ENCODE measurements at regions not wholly inside any gene's neighbourhood (a gene's known extent, or its start where the extent isn't known, plus 50 kb on each side); places are given as distances from the start of the nearest gene placed in this dataset.

DNA sequence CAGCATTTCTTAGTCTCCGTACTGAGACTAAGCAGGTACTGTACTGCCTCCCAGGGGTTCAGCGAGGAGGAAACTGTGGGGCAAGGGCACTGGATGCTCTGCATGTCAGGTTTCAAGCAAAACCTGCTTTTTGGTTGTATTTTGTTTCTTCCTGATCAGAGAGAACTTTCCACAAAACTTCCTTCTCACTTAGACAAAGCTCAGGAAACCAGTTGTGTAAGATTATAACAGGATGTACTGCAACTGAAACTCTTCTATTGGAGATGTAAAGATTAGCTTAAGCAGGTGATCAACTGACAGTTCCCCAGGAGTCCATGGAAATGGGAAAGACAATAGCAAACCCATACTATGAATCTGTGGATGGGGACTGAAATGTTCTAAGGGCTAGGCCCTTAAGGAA lies 67.3 kb downstream of the PLCE1 start:
- Histone ChIP-seq H3K9me3 (ENCODE audit: control insufficient read depth in 4 of 4, insufficient read depth in 3 of 4, low read length in 3 of 4) (no peaks in the 10 kb centered on the region), H3K27me3 (ENCODE audit: control insufficient read depth in 3 of 3, insufficient read depth in 3 of 3, low read length in 2 of 3) (no peaks in the 10 kb centered on the region), H3K27ac (ENCODE audit: low read depth in 1 of 2, low read length in 1 of 2) (no peak overlapping the region), H3K36me3 (ENCODE audit: control insufficient read depth in 4 of 4, insufficient read depth in 4 of 4, low read length in 4 of 4) (no peaks in the 10 kb centered on the region), H3K4me1 (ENCODE audit: control insufficient read depth in 5 of 5, insufficient read depth in 5 of 5, low read length in 5 of 5) (peaks cover 0 to 1% (median 0%) of the 10 kb centered on the region in 5 donors), H3K4me3 (no peak overlapping the region), H3K9ac (ENCODE audit: insufficient read depth in 1 of 2, low read length in 2 of 2) (no peak overlapping the region)
- TF ChIP-seq CTCF (IDR thresholded peaks at IDR 0.05; ENCODE audit: control extremely low read depth, extremely low read depth): no peak
- WGBS, 2 donors: 91 to 98% methylated on average over 2 of the region's 2 CpGs
- DNase-seq (no peak), ATAC-seq (ENCODE audit: insufficient read depth, low FRiP score) (no peak)

DNA sequence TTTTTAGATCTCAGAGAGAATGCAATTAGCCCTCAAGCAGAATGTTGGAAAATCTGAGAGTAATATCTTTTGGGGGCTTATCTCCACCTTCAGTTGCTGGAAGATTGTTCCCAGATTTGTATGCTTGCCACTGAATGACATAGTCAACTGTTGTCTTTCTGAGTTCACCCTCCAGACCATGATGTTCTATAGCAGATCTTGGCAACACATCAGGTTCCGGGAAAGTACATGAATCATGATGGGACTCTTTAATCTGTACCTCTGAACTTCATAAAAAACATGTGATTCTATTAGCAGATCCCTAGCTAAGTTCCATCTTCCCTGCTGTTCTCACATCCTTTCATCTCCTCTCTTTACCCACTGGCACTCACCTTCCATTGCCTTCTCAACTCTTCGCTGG lies 68.9 kb downstream of the PLCE1 start:
- ATAC-seq (ENCODE audit: insufficient read depth, low FRiP score) (no peak), DNase-seq (no peak)
- no peaks in the 10 kb centered on the region for H3K9me3 ChIP-seq (ENCODE audit: control insufficient read depth in 4 of 4, insufficient read depth in 3 of 4, low read length in 3 of 4)
- 89 to 99% methylated on average over 2 of the region's 2 CpGs for WGBS, 2 donors
- H3K9ac ChIP-seq (ENCODE audit: insufficient read depth in 1 of 2, low read length in 2 of 2): no peak overlapping the region
- no peaks in the 10 kb centered on the region for H3K27me3 ChIP-seq (ENCODE audit: control insufficient read depth in 3 of 3, insufficient read depth in 3 of 3, low read length in 2 of 3)
- peaks cover 0 to 1% (median 0%) of the 10 kb centered on the region in 5 donors for H3K4me1 ChIP-seq (ENCODE audit: control insufficient read depth in 5 of 5, insufficient read depth in 5 of 5, low read length in 5 of 5)
- no peak for TF ChIP-seq CTCF (IDR thresholded peaks at IDR 0.05; ENCODE audit: control extremely low read depth, extremely low read depth)
- no peak overlapping the region for H3K4me3 ChIP-seq
- no peaks in the 10 kb centered on the region for H3K36me3 ChIP-seq (ENCODE audit: control insufficient read depth in 4 of 4, insufficient read depth in 4 of 4, low read length in 4 of 4)
- H3K27ac ChIP-seq (ENCODE audit: low read depth in 1 of 2, low read length in 1 of 2): no peak overlapping the region

GRCh38 chr10:94065362-94065761 lies 71.6 kb downstream of the PLCE1 start:
- H3K4me1 ChIP-seq (ENCODE audit: control insufficient read depth in 5 of 5, insufficient read depth in 5 of 5, low read length in 5 of 5): peaks cover 0 to 5% (median 1%) of the 10 kb centered on the region in 5 donors
- WGBS, 2 donors: 66 to 67% methylated on average over 3 of the region's 3 CpGs
- no peak for ATAC-seq (ENCODE audit: insufficient read depth, low FRiP score)

More at GRCh38 chr10:94065362-94065761, 71.6 kb downstream of the PLCE1 start:
- no peak for TF ChIP-seq CTCF (IDR thresholded peaks at IDR 0.05; ENCODE audit: control extremely low read depth, extremely low read depth)
- Histone ChIP-seq H3K27me3 (ENCODE audit: control insufficient read depth in 3 of 3, insufficient read depth in 3 of 3, low read length in 2 of 3) (no peaks in the 10 kb centered on the region), H3K27ac (ENCODE audit: low read depth in 1 of 2, low read length in 1 of 2) (no peak overlapping the region), H3K9ac (ENCODE audit: insufficient read depth in 1 of 2, low read length in 2 of 2) (no peak overlapping the region), H3K9me3 (ENCODE audit: control insufficient read depth in 4 of 4, insufficient read depth in 3 of 4, low read length in 3 of 4) (no peaks in the 10 kb centered on the region), H3K4me3 (no peak overlapping the region), H3K36me3 (ENCODE audit: control insufficient read depth in 4 of 4, insufficient read depth in 4 of 4, low read length in 4 of 4) (no peaks in the 10 kb centered on the region)
- no peak for DNase-seq
